ENCODE measurements at regions not wholly inside any gene's neighbourhood (a gene's known extent, or its start where the extent isn't known, plus 50 kb on each side); places are given as distances from the start of the nearest gene placed in this dataset.

GRCh38 chr2:200065477-200065876 lies 110.1 kb downstream of the MAIP1 start:
- CTCF ChIA-PET: no interaction called here
- no peak overlapping the region for H2AFZ ChIP-seq (ENCODE audit: low read length)

GRCh38 chr2:200066417-200066816 lies 111.0 kb downstream of the MAIP1 start:
- H3K4me1 ChIP-seq (ENCODE audit: insufficient read depth, low read length): no peaks in the 10 kb centered on the region

More at GRCh38 chr2:200065477-200065876, 110.1 kb downstream of the MAIP1 start:
- Histone ChIP-seq H3K79me2 (ENCODE audit: low read length) (no peaks in the 10 kb centered on the region), H3K4me2 (ENCODE audit: low read length) (no peak overlapping the region), H3K9me3 (ENCODE audit: low read length) (no peaks in the 10 kb centered on the region), H3K36me3 (ENCODE audit: low read depth, low read length) (no peaks in the 10 kb centered on the region), H3K4me3 (ENCODE audit: low read length) (no peak overlapping the region), H3K9ac (ENCODE audit: low read length) (no peak overlapping the region), H3K27me3 (ENCODE audit: low read length) (no peaks in the 10 kb centered on the region), H3K4me1 (ENCODE audit: insufficient read depth, low read length) (no peaks in the 10 kb centered on the region), H3K27ac (ENCODE audit: low read length) (no peak overlapping the region), H4K20me1 (ENCODE audit: low read length) (no peaks in the 10 kb centered on the region), H3K9me2 (replicated peaks; ENCODE audit: low read length) (no peaks in the 10 kb centered on the region), H3F3A (ENCODE audit: low read length, unreplicated experiment) (no peaks in the 10 kb centered on the region)
- intact Hi-C loops (cut with micrococcal nuclease): no loop called here
- BruUV-seq (replicated peaks): no TSS peak
- no peak for ATAC-seq
- DNase-seq: no peak
- no peak for TF ChIP-seq EZH2phosphoT487 (IDR thresholded peaks at IDR 0.05; ENCODE audit: borderline replicate concordance, low read length)
- no peak for TF ChIP-seq EZH2 (IDR thresholded peaks at IDR 0.05; ENCODE audit: low read length, unreplicated experiment)
- no peak for TF ChIP-seq CTCF (conservative IDR thresholded peaks at IDR 0.05; ENCODE audit: low read depth, low read length)
- POLR2A ChIA-PET (ENCODE audit: unreplicated experiment): no interaction called here

GRCh38 chr2:200068642-200069041 lies 113.3 kb downstream of the MAIP1 start:
- H3K4me1 ChIP-seq (ENCODE audit: insufficient read depth, low read length): no peaks in the 10 kb centered on the region
- H4K20me1 ChIP-seq (ENCODE audit: low read length): no peaks in the 10 kb centered on the region
- H3K9ac ChIP-seq (ENCODE audit: low read length): no peak overlapping the region
- no peaks in the 10 kb centered on the region for H3K9me2 ChIP-seq (replicated peaks; ENCODE audit: low read length)
- no peak overlapping the region for H3K27ac ChIP-seq (ENCODE audit: low read length)
- H3K4me3 ChIP-seq (ENCODE audit: low read length): no peak overlapping the region
- ChIA-PET CTCF (no interaction called here), POLR2A (ENCODE audit: unreplicated experiment) (no interaction called here)
- intact Hi-C loops (cut with micrococcal nuclease): no loop called here
- no peaks in the 10 kb centered on the region for H3K27me3 ChIP-seq (ENCODE audit: low read length)
- BruUV-seq (replicated peaks): no TSS peak
- DNase-seq (no peak), ATAC-seq (no peak)
- H3K9me3 ChIP-seq (ENCODE audit: low read length): no peaks in the 10 kb centered on the region
- H3F3A ChIP-seq (ENCODE audit: low read length, unreplicated experiment): no peaks in the 10 kb centered on the region
- H2AFZ ChIP-seq (ENCODE audit: low read length): no peak overlapping the region
- H3K36me3 ChIP-seq (ENCODE audit: low read depth, low read length): no peaks in the 10 kb centered on the region
- H3K79me2 ChIP-seq (ENCODE audit: low read length): no peaks in the 10 kb centered on the region
- no peak for TF ChIP-seq EZH2 (IDR thresholded peaks at IDR 0.05; ENCODE audit: low read length, unreplicated experiment)
- TF ChIP-seq CTCF (conservative IDR thresholded peaks at IDR 0.05; ENCODE audit: low read depth, low read length): no peak
- TF ChIP-seq EZH2phosphoT487 (IDR thresholded peaks at IDR 0.05; ENCODE audit: borderline replicate concordance, low read length): no peak
- no peak overlapping the region for H3K4me2 ChIP-seq (ENCODE audit: low read length)

More at GRCh38 chr2:200066417-200066816, 111.0 kb downstream of the MAIP1 start:
- Histone ChIP-seq H3K4me3 (ENCODE audit: low read length) (no peak overlapping the region), H4K20me1 (ENCODE audit: low read length) (no peaks in the 10 kb centered on the region), H3K79me2 (ENCODE audit: low read length) (no peaks in the 10 kb centered on the region), H2AFZ (ENCODE audit: low read length) (no peak overlapping the region), H3F3A (ENCODE audit: low read length, unreplicated experiment) (no peaks in the 10 kb centered on the region), H3K9me3 (ENCODE audit: low read length) (no peaks in the 10 kb centered on the region), H3K36me3 (ENCODE audit: low read depth, low read length) (no peaks in the 10 kb centered on the region), H3K27me3 (ENCODE audit: low read length) (no peaks in the 10 kb centered on the region), H3K9ac (ENCODE audit: low read length) (no peak overlapping the region), H3K4me2 (ENCODE audit: low read length) (no peak overlapping the region), H3K9me2 (replicated peaks; ENCODE audit: low read length) (no peaks in the 10 kb centered on the region), H3K27ac (ENCODE audit: low read length) (no peak overlapping the region)
- DNase-seq: no peak
- intact Hi-C loops (cut with micrococcal nuclease): no loop called here
- no TSS peak for BruUV-seq (replicated peaks)
- CTCF ChIA-PET: no interaction called here
- TF ChIP-seq EZH2 (IDR thresholded peaks at IDR 0.05; ENCODE audit: low read length, unreplicated experiment): no peak
- TF ChIP-seq EZH2phosphoT487 (IDR thresholded peaks at IDR 0.05; ENCODE audit: borderline replicate concordance, low read length): no peak
- no peak for TF ChIP-seq CTCF (conservative IDR thresholded peaks at IDR 0.05; ENCODE audit: low read depth, low read length)
- POLR2A ChIA-PET (ENCODE audit: unreplicated experiment): no interaction called here
- ATAC-seq: no peak
